Renal cortical epithelial cell (primary cell): ENCODE measurements at regions not wholly inside any gene's neighbourhood (a gene's known extent, or its start where the extent isn't known, plus 50 kb on each side); places are given as distances from the start of the nearest gene placed in this dataset.

Experiments
- DNase-seq: peaks from one replicate; pipeline ENCODE4 v3.0.0-alpha.2; 2011; ENCODE audit warnings: low read depth

GRCh38 chr20:24777746-24778145 is 171.3 kb upstream of the CST7 start:
- no peak for DNase-seq

- no peak for DNase-seq
Observed at GRCh38 chr20:24778585-24779031, 170.5 kb upstream of the CST7 start.

- DNase-seq = no peak
Observed at GRCh38 chr20:24779131-24779530, 169.9 kb upstream of the CST7 start.

GRCh38 chr20:24779946-24780345 is 169.1 kb upstream of the CST7 start:
- DNase-seq = no peak

- no peak for DNase-seq
Observed at GRCh38 chr20:24780674-24781417, 168.2 kb upstream of the CST7 start.

DNA sequence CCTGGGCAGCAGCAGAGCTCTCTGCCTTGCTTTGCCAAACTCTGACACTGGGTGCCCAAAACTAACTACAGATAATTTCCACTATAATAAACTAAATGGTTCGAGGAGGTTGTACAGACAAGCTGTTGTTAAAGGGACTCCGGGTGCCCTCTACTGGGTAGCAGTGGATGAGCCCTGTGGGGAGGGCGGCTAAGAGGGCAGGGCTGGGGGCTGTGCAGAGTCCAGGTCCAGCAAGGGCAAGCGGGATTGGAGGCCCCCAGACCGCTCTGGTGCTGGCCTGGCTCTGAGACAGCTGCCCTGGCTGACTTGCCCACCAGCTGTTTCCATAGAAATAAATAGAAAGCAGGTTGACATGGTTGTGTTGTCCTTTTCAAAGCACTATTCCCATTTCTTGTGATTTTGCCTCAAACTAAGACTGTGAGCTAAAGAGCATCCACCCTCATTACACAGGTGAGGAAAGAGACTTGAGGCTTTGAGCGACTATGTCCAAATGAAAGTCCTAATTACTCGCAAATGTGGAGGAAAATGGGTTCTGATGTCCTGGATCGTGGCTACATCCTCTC is 167.6 kb upstream of the CST7 start:
- peak; percentile 31 for DNase-seq

DNA sequence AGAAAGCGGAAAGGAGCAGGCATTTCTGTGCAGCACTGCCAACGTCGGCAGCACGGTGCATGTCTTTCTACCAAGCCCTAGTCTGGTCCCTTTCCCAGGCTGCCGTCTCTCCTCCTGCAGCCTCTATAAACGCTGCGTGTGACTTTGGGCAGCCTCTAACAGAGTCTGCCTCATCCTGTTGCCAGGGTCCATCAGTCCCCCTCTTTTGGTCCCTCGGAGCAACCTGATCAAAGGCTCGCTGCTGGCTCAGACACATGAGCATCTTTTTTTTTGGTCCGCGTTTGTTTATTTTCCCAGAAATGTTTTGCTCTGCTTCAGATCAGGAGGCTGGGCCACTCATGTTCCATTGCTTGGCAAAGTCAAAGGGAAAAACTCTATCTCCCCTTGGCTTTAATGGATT is 166.8 kb upstream of the CST7 start:
- no peak for DNase-seq

DNA sequence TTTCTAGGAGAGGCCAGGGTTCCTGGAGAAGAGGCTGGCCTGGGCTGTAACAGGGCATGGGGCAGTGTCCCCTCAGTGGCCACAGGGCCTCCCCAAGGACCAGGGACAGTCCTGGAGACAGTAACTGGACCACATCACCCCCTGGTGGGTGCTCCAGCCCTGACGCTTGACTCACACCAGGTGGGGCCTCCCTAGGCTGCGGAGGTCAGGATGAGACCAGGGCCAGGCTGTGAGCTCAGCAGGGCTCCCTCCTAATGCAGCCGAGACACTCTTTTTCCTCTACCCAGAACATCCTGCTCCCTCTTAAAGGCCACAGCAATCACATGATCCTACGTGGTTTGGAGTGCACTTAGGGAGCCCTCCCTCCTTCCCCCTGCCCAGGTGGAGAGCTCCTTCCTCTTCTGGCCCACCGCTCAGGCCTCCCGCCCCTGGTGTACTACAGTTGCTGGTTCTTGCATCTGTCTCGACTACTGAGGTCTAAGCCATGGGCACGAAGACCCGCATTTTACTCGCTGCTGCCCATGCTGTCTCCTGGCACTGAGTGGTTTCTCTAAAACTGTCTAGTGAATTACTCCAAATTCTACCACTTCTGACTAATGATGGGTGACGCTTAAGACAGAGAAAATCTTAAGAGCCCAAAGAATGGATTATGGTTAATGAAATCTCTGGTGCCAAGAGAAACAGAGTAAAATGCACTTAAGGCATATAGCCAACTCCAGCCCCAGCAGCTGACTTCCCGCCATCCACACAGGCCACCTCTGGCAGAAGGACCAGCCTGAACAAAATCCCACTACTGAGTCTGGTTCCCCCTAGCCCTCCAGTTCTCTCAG is 166.1 kb upstream of the CST7 start:
- no peak for DNase-seq

DNA sequence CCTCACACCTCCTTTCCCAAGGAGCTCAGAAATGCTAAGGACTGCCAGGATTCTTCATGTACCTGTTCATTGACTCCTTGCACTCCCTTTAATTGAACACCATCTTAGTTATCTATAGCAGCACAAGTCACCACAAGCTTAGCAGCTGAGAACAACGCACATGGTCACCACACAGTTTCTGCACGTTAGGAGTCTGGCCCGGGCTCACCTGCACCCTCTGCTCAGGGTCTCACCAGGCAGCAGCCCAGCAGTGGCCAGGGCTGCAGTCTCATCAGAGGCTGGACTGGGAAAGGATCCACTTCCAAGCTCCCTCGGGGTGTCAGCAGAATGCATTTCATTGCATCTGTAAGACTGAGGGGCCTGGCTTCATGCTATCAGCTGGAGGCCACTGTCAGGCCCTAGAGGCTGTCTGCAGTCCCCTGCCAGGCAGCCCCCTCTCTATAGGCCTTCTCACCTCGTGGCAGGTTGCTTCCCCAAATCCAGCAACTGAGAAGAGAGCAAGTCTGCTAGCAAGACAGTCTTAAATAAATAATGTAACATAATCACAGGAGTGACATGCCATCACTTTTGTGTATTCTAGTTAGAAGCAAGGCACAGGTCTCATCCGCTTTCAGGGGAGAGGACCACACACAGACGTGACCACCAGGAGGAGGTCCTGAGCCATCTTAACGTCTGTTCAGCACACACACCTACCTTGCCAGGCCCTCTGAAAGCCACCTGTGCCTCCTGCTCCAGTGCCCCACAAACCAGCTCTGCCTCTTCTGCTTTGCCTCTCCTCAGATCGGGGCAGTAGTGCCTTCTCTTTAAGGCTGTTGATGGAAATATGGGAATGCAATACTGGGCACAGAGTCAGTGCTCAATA is 165.2 kb upstream of the CST7 start:
- DNase-seq = no peak

DNA sequence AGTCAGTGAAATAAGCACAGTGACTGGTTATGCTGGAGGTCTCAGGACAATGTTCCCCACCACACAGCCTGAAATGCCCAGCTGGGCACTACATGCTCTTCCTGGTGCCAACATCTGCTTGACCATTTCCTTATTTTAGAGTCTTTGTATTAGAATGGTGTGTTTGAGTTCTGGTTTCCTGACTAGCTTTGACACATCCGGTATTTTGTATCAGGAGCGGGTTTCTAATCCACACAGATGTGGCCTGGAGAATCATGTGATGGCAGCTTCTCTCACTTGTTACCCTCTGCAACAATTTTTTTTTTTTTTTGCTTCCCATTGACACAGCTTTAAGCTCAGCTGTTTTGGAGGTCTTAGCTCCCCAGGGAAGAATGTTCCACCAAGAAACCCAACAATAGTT is 164.5 kb upstream of the CST7 start:
- no peak for DNase-seq

- DNase-seq = peak; percentile 85
Observed at GRCh38 chr20:24785141-24786110, 163.6 kb upstream of the CST7 start.

DNA sequence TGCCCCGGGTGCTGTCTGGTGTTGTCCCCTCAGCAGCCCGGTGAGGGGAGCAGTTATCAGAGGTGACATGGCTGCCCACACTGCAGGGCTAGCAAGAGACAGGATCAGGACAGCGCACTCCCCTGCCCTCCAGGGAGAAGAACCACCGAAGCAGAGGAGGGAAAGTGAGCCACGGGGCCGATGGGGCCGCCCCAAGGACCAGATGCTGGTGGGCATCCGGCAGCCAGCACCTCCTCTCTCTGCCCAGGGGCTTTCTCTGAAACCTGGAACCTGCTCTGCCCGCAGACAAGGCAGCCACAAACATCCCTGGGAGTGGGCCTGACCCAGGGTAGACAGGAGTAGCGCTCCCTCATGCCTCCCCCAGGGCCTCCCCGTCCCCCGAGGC is 163.0 kb upstream of the CST7 start:
- DNase-seq = no peak

GRCh38 chr20:24786646-24787045 is 162.4 kb upstream of the CST7 start:
- DNase-seq = no peak

DNA sequence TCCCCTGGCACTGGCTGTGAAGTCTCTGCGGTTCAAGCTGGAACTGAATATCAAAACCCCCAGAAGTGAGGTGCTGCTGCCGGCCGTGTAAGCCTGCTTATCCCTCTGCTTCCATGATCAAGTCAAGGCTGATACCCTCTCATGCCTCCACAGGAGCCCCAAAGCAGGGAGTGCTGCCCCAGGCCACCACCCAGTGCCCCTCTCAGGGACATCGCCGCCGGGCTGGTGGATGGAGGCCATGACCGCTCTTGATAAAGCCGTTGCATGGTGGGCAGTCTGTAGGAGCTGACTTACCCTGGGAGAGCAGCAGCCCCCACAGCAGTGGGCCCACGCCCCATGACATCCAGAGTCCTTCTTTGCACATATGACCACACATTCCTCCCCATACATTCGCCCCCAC is 162.0 kb upstream of the CST7 start:
- no peak for DNase-seq

DNA sequence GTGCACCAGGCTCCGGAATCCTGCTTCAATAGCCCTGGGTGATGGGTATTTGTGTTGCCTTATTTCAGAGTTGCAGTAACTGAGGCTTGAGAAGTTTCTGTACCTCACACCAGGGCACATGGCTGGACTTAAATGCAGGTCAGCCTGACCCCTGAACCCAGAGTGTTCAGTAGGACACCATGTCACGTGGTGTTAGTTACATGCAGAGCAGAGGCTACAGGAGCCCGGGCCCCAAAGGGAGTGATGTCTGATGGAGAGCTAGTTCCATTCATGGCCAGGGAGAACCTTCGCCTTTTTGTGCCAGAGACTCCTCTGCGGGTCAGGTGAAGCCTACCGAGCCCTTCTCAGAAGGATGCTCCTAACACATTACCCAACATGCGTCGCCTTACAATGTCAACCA is 161.4 kb upstream of the CST7 start:
- no peak for DNase-seq

- no peak for DNase-seq
Observed at GRCh38 chr20:24789877-24790276, 159.2 kb upstream of the CST7 start.

DNA sequence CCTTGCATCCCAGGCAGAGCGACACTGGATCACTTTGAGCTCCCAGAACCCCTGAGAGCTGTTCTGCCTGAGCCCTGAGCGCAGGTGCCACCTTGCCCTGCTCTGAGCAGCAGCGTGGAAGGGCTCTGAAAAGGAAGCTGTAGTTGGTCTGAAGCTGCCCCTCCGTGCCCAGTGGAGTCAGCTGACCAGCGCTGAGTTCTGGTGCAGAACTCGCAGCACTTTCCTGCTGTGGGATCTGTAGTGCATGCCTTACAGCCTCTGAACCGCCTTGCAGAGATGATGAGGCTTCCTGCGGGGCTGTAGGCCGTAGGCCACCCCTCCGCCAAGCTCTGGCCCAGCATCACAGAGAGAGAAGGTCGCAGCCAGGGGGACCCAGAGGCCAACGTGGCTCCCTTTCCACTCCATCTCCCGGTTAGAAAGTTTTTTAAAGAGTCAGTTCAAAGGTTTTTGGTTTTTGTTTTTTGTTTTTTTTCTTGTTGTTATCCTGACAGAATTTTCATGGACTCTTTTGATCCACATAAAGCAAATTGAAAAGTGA is 158.3 kb upstream of the CST7 start:
- no peak for DNase-seq

- DNase-seq = no peak
Observed at GRCh38 chr20:24791953-24792352, 157.1 kb upstream of the CST7 start.

- no peak for DNase-seq
Observed at GRCh38 chr20:24792641-24793495, 156.2 kb upstream of the CST7 start.

DNA sequence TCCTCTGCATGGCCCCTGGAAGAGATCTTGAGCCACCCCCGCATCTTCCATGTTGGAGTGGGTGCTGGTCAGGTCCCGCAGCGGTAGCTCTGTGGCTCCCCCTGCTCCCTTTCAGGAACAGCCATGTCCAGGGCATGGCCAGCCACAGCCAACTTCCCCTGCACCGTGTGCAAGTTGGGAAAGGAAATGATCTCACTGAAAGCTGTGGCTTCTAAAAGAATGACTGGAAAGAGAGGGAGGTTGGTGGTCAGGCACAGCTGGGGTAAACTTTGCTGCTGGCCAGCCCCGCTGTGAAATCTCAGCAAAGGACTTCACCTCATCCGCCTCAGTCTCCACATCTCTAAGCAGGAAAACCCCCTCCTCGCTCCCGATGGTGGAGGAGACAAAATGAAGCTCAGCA is 153.6 kb upstream of the CST7 start:
- no peak for DNase-seq
